ENCODE measurements at regions not wholly inside any gene's neighbourhood (a gene's known extent, or its start where the extent isn't known, plus 50 kb on each side); places are given as distances from the start of the nearest gene placed in this dataset.

GRCh38 chr15:69653846-69654245, 201.2 kb downstream of the RPLP1 start:
- Histone ChIP-seq H3K4me2 (ENCODE audit: low read length, poor library complexity, severe bottlenecking) (no peak overlapping the region), H3K27me3 (ENCODE audit: control insufficient read depth in 1 of 2, insufficient read depth in 1 of 2, low read length in 2 of 2) (peaks cover 67 to 73% of the 10 kb centered on the region in 2 experiments), H3K36me3 (ENCODE audit: control insufficient read depth in 1 of 2, insufficient read depth in 2 of 2, low read depth in 1 of 2, low read length in 2 of 2) (no peaks in the 10 kb centered on the region), H2BK5ac (ENCODE audit: low read depth, low read length, poor library complexity, severe bottlenecking) (no peak overlapping the region), H3K9ac (ENCODE audit: low read length) (no peak overlapping the region), H2AFZ (ENCODE audit: low read depth, low read length) (no peak overlapping the region), H2AK5ac (ENCODE audit: low read length, severe bottlenecking) (no peak overlapping the region), H4K8ac (ENCODE audit: low read length) (no peak overlapping the region), H2BK120ac (ENCODE audit: low read depth, low read length) (no peak overlapping the region), H2BK12ac (ENCODE audit: low read length in 2 of 2) (no peak overlapping the region), H3K79me1 (replicated peaks; ENCODE audit: low read length, poor library complexity, severe bottlenecking) (no peaks in the 10 kb centered on the region), H3K27ac (ENCODE audit: low read length, poor library complexity, severe bottlenecking) (no peak overlapping the region), H3K4me3 (ENCODE audit: insufficient read depth in 1 of 2, low read depth in 1 of 2, low read length in 2 of 2) (no peak overlapping the region), H4K91ac (ENCODE audit: low read length) (no peak overlapping the region), H2BK15ac (ENCODE audit: low read depth, poor library complexity, severe bottlenecking) (no peak overlapping the region), H3K4me1 (ENCODE audit: control insufficient read depth, insufficient read depth, low read depth, low read length) (no peaks in the 10 kb centered on the region), H3K4ac (ENCODE audit: low read depth in 1 of 2, low read length in 2 of 2) (no peak overlapping the region), H3K18ac (ENCODE audit: low read depth in 1 of 2, low read length in 2 of 2) (no peak overlapping the region), H3K23ac (ENCODE audit: low read length in 2 of 2) (no peak overlapping the region), H3K14ac (ENCODE audit: low read length in 2 of 2) (no peak overlapping the region), H3K9me3 (ENCODE audit: control insufficient read depth, low read length) (peaks cover 20% of the 10 kb centered on the region)
- WGBS = 73% methylated on average over 2 of the region's 2 CpGs
- DNase-seq = no peak

DNA sequence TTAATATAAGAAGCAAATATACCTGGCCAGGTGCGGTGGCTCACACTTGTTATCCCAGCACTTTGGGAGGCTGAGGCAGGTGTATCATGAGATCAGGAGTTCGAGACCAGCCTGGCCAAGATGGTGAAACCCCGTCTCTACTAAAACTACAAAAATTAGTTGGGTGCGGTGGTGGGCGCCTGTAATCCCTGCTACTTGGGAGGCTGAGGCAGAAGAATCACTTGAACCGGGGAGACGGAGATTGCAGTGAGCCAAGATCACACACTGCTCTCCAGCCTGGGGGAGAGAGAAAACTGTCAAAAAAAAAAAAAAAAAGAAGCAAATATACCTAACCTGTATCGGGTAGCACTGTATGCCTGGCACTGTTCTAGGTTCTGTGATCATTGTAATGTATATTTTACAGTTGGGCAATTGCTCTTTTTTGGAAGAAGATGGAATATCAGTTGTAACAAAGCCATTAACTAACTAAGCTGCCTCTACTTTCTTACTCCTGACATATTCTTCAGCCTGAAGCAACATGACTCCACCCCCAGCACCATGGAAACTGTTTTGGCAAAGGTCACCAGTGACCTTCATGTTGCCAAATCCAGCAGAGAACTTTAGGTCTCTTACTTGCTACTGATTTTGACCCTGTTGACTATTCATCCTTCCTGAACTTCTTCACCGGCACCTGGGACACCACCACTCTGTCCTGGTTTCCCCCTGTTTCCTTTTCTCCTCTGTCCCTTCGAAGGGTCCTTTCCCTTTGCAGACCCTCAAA, 203.8 kb downstream of the RPLP1 start:
- no peak overlapping the region for H4K8ac ChIP-seq (ENCODE audit: low read length)
- H3K27ac ChIP-seq (ENCODE audit: low read length, poor library complexity, severe bottlenecking) = no peak overlapping the region
- H3K4me1 ChIP-seq (ENCODE audit: control insufficient read depth, insufficient read depth, low read depth, low read length) = no peaks in the 10 kb centered on the region
- WGBS = 97% methylated on average over 8 of the region's 10 CpGs
- no peak overlapping the region for H3K4ac ChIP-seq (ENCODE audit: low read depth in 1 of 2, low read length in 2 of 2)
- H3K9ac ChIP-seq (ENCODE audit: low read length) = no peak overlapping the region
- no peaks in the 10 kb centered on the region for H3K79me1 ChIP-seq (replicated peaks; ENCODE audit: low read length, poor library complexity, severe bottlenecking)
- no peak overlapping the region for H2BK120ac ChIP-seq (ENCODE audit: low read depth, low read length)
- H3K36me3 ChIP-seq (ENCODE audit: control insufficient read depth in 1 of 2, insufficient read depth in 2 of 2, low read depth in 1 of 2, low read length in 2 of 2) = no peaks in the 10 kb centered on the region
- no peak overlapping the region for H3K23ac ChIP-seq (ENCODE audit: low read length in 2 of 2)
- H3K4me2 ChIP-seq (ENCODE audit: low read length, poor library complexity, severe bottlenecking) = no peak overlapping the region
- H3K27me3 ChIP-seq (ENCODE audit: control insufficient read depth in 1 of 2, insufficient read depth in 1 of 2, low read length in 2 of 2) = peaks cover 71 to 73% of the 10 kb centered on the region in 2 experiments
- no peak overlapping the region for H2AK5ac ChIP-seq (ENCODE audit: low read length, severe bottlenecking)
- DNase-seq = no peak
- H3K4me3 ChIP-seq (ENCODE audit: insufficient read depth in 1 of 2, low read depth in 1 of 2, low read length in 2 of 2) = no peak overlapping the region
- no peak overlapping the region for H2BK15ac ChIP-seq (ENCODE audit: low read depth, poor library complexity, severe bottlenecking)
- no peak overlapping the region for H3K14ac ChIP-seq (ENCODE audit: low read length in 2 of 2)
- no peak overlapping the region for H2AFZ ChIP-seq (ENCODE audit: low read depth, low read length)
- peaks cover 20% of the 10 kb centered on the region for H3K9me3 ChIP-seq (ENCODE audit: control insufficient read depth, low read length)
- H3K18ac ChIP-seq (ENCODE audit: low read depth in 1 of 2, low read length in 2 of 2) = no peak overlapping the region
- H4K91ac ChIP-seq (ENCODE audit: low read length) = no peak overlapping the region
- H2BK5ac ChIP-seq (ENCODE audit: low read depth, low read length, poor library complexity, severe bottlenecking) = no peak overlapping the region
- no peak overlapping the region for H2BK12ac ChIP-seq (ENCODE audit: low read length in 2 of 2)

DNA sequence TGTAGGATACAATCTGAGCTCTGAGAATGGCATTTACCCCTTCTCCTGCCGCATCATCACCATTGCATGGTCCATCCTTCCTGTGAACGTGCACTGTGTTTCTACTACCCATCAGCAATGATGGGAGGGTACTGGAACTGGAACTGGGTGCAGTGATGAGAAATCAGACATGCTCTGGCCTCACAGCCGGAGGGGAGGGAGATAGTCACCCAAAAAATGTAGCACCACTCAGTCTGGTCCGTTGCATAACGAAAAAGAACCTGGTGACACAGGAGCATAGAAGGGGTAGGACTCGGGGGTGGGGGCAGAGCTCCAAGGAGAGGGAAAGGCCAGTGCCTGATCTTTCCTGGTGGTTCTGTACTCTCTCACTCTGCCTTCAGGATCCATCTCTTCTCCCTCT, 205.0 kb downstream of the RPLP1 start:
- H3K27ac ChIP-seq (ENCODE audit: low read length, poor library complexity, severe bottlenecking) = no peak overlapping the region
- no peak overlapping the region for H3K4ac ChIP-seq (ENCODE audit: low read depth in 1 of 2, low read length in 2 of 2)
- no peak overlapping the region for H3K18ac ChIP-seq (ENCODE audit: low read depth in 1 of 2, low read length in 2 of 2)
- no peak for DNase-seq
- H2AK5ac ChIP-seq (ENCODE audit: low read length, severe bottlenecking) = no peak overlapping the region
- no peaks in the 10 kb centered on the region for H3K4me1 ChIP-seq (ENCODE audit: control insufficient read depth, insufficient read depth, low read depth, low read length)
- no peak overlapping the region for H2AFZ ChIP-seq (ENCODE audit: low read depth, low read length)
- H4K91ac ChIP-seq (ENCODE audit: low read length) = no peak overlapping the region
- 74% methylated on average over 6 of the region's 6 CpGs for WGBS
- H3K9ac ChIP-seq (ENCODE audit: low read length) = no peak overlapping the region
- H3K79me1 ChIP-seq (replicated peaks; ENCODE audit: low read length, poor library complexity, severe bottlenecking) = no peaks in the 10 kb centered on the region
- no peak overlapping the region for H4K8ac ChIP-seq (ENCODE audit: low read length)
- no peak overlapping the region for H3K4me2 ChIP-seq (ENCODE audit: low read length, poor library complexity, severe bottlenecking)
- no peak overlapping the region for H3K4me3 ChIP-seq (ENCODE audit: insufficient read depth in 1 of 2, low read depth in 1 of 2, low read length in 2 of 2)
- H3K9me3 ChIP-seq (ENCODE audit: control insufficient read depth, low read length) = peaks cover 18% of the 10 kb centered on the region
- peaks cover 70 to 73% of the 10 kb centered on the region in 2 experiments for H3K27me3 ChIP-seq (ENCODE audit: control insufficient read depth in 1 of 2, insufficient read depth in 1 of 2, low read length in 2 of 2)
- no peak overlapping the region for H2BK120ac ChIP-seq (ENCODE audit: low read depth, low read length)
- no peaks in the 10 kb centered on the region for H3K36me3 ChIP-seq (ENCODE audit: control insufficient read depth in 1 of 2, insufficient read depth in 2 of 2, low read depth in 1 of 2, low read length in 2 of 2)
- no peak overlapping the region for H2BK12ac ChIP-seq (ENCODE audit: low read length in 2 of 2)
- no peak overlapping the region for H3K23ac ChIP-seq (ENCODE audit: low read length in 2 of 2)
- no peak overlapping the region for H3K14ac ChIP-seq (ENCODE audit: low read length in 2 of 2)
- H2BK15ac ChIP-seq (ENCODE audit: low read depth, poor library complexity, severe bottlenecking) = no peak overlapping the region
- no peak overlapping the region for H2BK5ac ChIP-seq (ENCODE audit: low read depth, low read length, poor library complexity, severe bottlenecking)

DNA sequence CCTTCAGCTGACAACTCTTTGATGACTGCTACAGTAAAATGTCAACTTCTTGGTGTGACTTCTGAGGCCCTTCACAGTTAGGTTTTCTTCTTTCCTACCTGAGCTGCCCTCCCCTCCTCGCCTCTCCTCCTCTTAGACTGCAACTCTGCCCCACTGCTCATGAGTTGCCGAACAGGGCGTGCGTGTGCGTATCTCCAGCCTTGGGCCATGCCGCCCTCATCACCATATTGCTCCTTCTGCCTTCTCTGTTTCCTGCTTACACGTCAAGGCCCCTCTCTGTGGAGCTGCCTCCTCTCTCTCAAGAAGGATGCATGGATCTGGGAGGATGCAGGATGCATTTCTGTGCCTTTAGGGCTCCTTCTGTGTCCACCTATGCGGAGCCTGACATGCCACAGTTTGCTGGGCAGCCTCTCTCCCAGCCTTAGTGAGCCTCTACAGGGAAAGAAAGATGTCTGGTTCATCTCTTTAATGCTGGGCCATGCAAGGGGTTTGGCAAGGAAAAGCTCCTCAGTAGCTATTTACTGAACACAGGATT, 205.9 kb downstream of the RPLP1 start:
- DNase-seq = no peak
- Histone ChIP-seq H2AK5ac (ENCODE audit: low read length, severe bottlenecking) (no peak overlapping the region), H3K14ac (ENCODE audit: low read length in 2 of 2) (no peak overlapping the region), H3K27ac (ENCODE audit: low read length, poor library complexity, severe bottlenecking) (no peak overlapping the region), H3K9me3 (ENCODE audit: control insufficient read depth, low read length) (peaks cover 9% of the 10 kb centered on the region), H3K18ac (ENCODE audit: low read depth in 1 of 2, low read length in 2 of 2) (no peak overlapping the region), H3K9ac (ENCODE audit: low read length) (no peak overlapping the region), H3K4me2 (ENCODE audit: low read length, poor library complexity, severe bottlenecking) (no peak overlapping the region), H3K4me3 (ENCODE audit: insufficient read depth in 1 of 2, low read depth in 1 of 2, low read length in 2 of 2) (peak overlapping the region in 1 of 2 experiments; percentile 2), H3K4me1 (ENCODE audit: control insufficient read depth, insufficient read depth, low read depth, low read length) (no peaks in the 10 kb centered on the region), H3K79me1 (replicated peaks; ENCODE audit: low read length, poor library complexity, severe bottlenecking) (no peaks in the 10 kb centered on the region), H3K23ac (ENCODE audit: low read length in 2 of 2) (no peak overlapping the region), H2BK5ac (ENCODE audit: low read depth, low read length, poor library complexity, severe bottlenecking) (no peak overlapping the region), H2AFZ (ENCODE audit: low read depth, low read length) (no peak overlapping the region), H3K4ac (ENCODE audit: low read depth in 1 of 2, low read length in 2 of 2) (no peak overlapping the region), H2BK120ac (ENCODE audit: low read depth, low read length) (no peak overlapping the region), H3K36me3 (ENCODE audit: control insufficient read depth in 1 of 2, insufficient read depth in 2 of 2, low read depth in 1 of 2, low read length in 2 of 2) (no peaks in the 10 kb centered on the region), H2BK12ac (ENCODE audit: low read length in 2 of 2) (no peak overlapping the region), H4K91ac (ENCODE audit: low read length) (no peak overlapping the region), H3K27me3 (ENCODE audit: control insufficient read depth in 1 of 2, insufficient read depth in 1 of 2, low read length in 2 of 2) (peaks cover 66 to 71% of the 10 kb centered on the region in 2 experiments), H4K8ac (ENCODE audit: low read length) (no peak overlapping the region), H2BK15ac (ENCODE audit: low read depth, poor library complexity, severe bottlenecking) (no peak overlapping the region)
- WGBS = 90% methylated on average over 8 of the region's 8 CpGs
